ENCODE measurements at regions not wholly inside any gene's neighbourhood (a gene's known extent, or its start where the extent isn't known, plus 50 kb on each side); places are given as distances from the start of the nearest gene placed in this dataset.

- Histone ChIP-seq H3K4me1 (ENCODE audit: control insufficient read depth in 2 of 2, insufficient read depth in 2 of 2, low read length in 2 of 2) (no peaks in the 10 kb centered on the region), H3K4me2 (replicated peaks; ENCODE audit: low read depth, low read length, poor library complexity, severe bottlenecking) (no peak overlapping the region), H3K9me3 (ENCODE audit: control extremely low read depth in 1 of 3, control insufficient read depth in 2 of 3, insufficient read depth in 1 of 3, low read length in 2 of 3) (peaks cover 0 to 3% (median 0%) of the 10 kb centered on the region in 3 donors), H3K79me2 (ENCODE audit: control insufficient read depth, insufficient read depth, low read length) (no peaks in the 10 kb centered on the region), H3K4me3 (ENCODE audit: control extremely low read depth in 1 of 5, extremely low read depth in 1 of 5, insufficient read depth in 1 of 5, low read depth in 2 of 5, low read length in 4 of 5) (no peak overlapping the region), H3K27ac (ENCODE audit: low read length in 2 of 2) (no peak overlapping the region), H2AFZ (ENCODE audit: insufficient read depth, low read depth, low read length, poor library complexity, severe bottlenecking) (no peak overlapping the region), H3K9ac (ENCODE audit: low read length) (no peak overlapping the region), H4K20me1 (ENCODE audit: control insufficient read depth, insufficient read depth, low read length, poor library complexity, severe bottlenecking) (no peaks in the 10 kb centered on the region), H3K36me3 (replicated peaks in 1 of 2; ENCODE audit: control extremely low read depth in 1 of 2, control insufficient read depth in 1 of 2, extremely low read depth in 1 of 2, insufficient read depth in 2 of 2, low read length in 1 of 2) (no peaks in the 10 kb centered on the region), H3K27me3 (replicated peaks in 1 of 4; ENCODE audit: control extremely low read depth in 1 of 4, control insufficient read depth in 3 of 4, insufficient read depth in 4 of 4, low read length in 3 of 4) (no peaks in the 10 kb centered on the region)
- DNase-seq (no peak), ATAC-seq (ENCODE audit: low read depth) (no peak)
- Mint-ChIP-seq H3K9me3 (ENCODE audit: insufficient read depth) (peaks cover 2% of the 10 kb centered on the region), H3K4me3 (no peak overlapping the region), H3K27ac (no peak overlapping the region), H3K4me1 (no peaks in the 10 kb centered on the region), H3K27me3 (no peaks in the 10 kb centered on the region)
- TF ChIP-seq EZH2 (IDR thresholded peaks at IDR 0.05; ENCODE audit: borderline replicate concordance, insufficient read depth, low read depth, low read length, poor library complexity, severe bottlenecking) (no peak), CTCF (IDR thresholded peaks at IDR 0.05) (no peak)
- intact Hi-C loops (cut with micrococcal nuclease): no loop called here
- WGBS (ENCODE audit: insufficient coverage): 93% methylated on average over 2 of the region's 5 CpGs
- ChIA-PET POLR2A (no interaction called here), CTCF (no interaction called here)
These were observed 520.3 kb downstream of the CDH9 start for GRCh38 chr5:26518065-26518464.

DNA sequence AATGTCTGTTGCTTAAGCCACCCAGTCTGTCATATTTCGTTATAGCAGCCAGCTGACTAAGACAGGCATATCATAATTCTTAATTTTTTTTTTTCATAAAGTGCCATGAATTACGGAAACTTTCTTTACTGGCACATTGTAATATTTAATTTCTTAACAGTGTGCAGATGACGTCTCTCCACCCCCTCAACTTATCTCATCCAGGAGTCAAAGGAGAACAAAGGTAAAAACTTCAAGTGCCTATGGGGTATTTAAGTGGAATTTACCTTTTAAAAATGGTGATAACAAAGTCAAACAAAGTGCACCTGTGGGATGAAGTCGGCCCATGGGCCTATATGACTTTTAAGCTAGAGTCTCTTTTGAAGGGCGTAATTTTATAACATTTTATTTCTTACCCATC, 539.4 kb downstream of the CDH9 start:
- Mint-ChIP-seq H3K4me1 (no peaks in the 10 kb centered on the region), H3K27me3 (no peaks in the 10 kb centered on the region), H3K27ac (no peak overlapping the region), H3K4me3 (no peak overlapping the region), H3K9me3 (ENCODE audit: insufficient read depth) (peaks cover 2% of the 10 kb centered on the region)
- Histone ChIP-seq H3K4me1 (ENCODE audit: control insufficient read depth in 2 of 2, insufficient read depth in 2 of 2, low read length in 2 of 2) (no peaks in the 10 kb centered on the region), H3K9me3 (ENCODE audit: control extremely low read depth in 1 of 3, control insufficient read depth in 2 of 3, insufficient read depth in 1 of 3, low read length in 2 of 3) (peaks cover 0 to 5% (median 0%) of the 10 kb centered on the region in 3 donors), H3K4me3 (ENCODE audit: control extremely low read depth in 1 of 5, extremely low read depth in 1 of 5, insufficient read depth in 1 of 5, low read depth in 2 of 5, low read length in 4 of 5) (no peak overlapping the region), H3K9ac (ENCODE audit: low read length) (no peak overlapping the region), H2AFZ (ENCODE audit: insufficient read depth, low read depth, low read length, poor library complexity, severe bottlenecking) (no peak overlapping the region), H3K79me2 (ENCODE audit: control insufficient read depth, insufficient read depth, low read length) (no peaks in the 10 kb centered on the region), H3K4me2 (replicated peaks; ENCODE audit: low read depth, low read length, poor library complexity, severe bottlenecking) (no peak overlapping the region), H3K27me3 (replicated peaks in 1 of 4; ENCODE audit: control extremely low read depth in 1 of 4, control insufficient read depth in 3 of 4, insufficient read depth in 4 of 4, low read length in 3 of 4) (no peaks in the 10 kb centered on the region), H3K27ac (ENCODE audit: low read length in 2 of 2) (no peak overlapping the region), H4K20me1 (ENCODE audit: control insufficient read depth, insufficient read depth, low read length, poor library complexity, severe bottlenecking) (no peaks in the 10 kb centered on the region), H3K36me3 (replicated peaks in 1 of 2; ENCODE audit: control extremely low read depth in 1 of 2, control insufficient read depth in 1 of 2, extremely low read depth in 1 of 2, insufficient read depth in 2 of 2, low read length in 1 of 2) (no peaks in the 10 kb centered on the region)
- no peak for ATAC-seq (ENCODE audit: low read depth)
- ChIA-PET POLR2A (no interaction called here), CTCF (no interaction called here)
- intact Hi-C loops (cut with micrococcal nuclease): no loop called here
- TF ChIP-seq EZH2 (IDR thresholded peaks at IDR 0.05; ENCODE audit: borderline replicate concordance, insufficient read depth, low read depth, low read length, poor library complexity, severe bottlenecking): no peak
- no peak for TF ChIP-seq CTCF (IDR thresholded peaks at IDR 0.05)
- 43% methylated on average over 1 of the region's 5 CpGs for WGBS (ENCODE audit: insufficient coverage)
- no peak for DNase-seq

Measured in B cell (primary cell).